ENCODE measurements at regions not wholly inside any gene's neighbourhood (a gene's known extent, or its start where the extent isn't known, plus 50 kb on each side); places are given as distances from the start of the nearest gene placed in this dataset.
"Not testable (repeated sequence)": the region's sequence is repeated elsewhere in the genome, so short reads cannot be mapped to it uniquely, and the experiment has no call there.

GRCh38 chr3:18086078-18086477, 339.1 kb downstream of the SATB1 start:
- no peak for DNase-seq (ENCODE audit: extremely low read depth in 1 of 2, low read depth in 1 of 2)

GRCh38 chr3:18085429-18085828, 339.7 kb downstream of the SATB1 start:
- DNase-seq (ENCODE audit: extremely low read depth in 1 of 2, low read depth in 1 of 2): no peak

DNA sequence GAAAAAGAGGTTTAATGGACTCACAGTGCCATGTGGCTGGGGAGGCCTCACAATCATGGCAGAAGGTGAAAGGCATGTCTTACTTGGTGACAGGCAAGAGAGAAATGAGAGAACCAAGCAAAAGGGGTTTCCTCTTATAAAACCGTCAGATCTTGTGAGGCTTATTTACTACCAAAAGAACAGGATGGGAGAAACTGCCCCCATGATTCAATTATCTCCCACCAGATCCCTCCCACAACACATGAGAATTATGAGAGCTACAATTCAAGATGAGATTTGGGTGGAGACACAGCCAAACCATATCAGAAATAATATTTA, 340.8 kb upstream of the TBC1D5 start:
- DNase-seq (ENCODE audit: extremely low read depth in 1 of 2, low read depth in 1 of 2): not testable (repeated sequence)

- no peak for DNase-seq (ENCODE audit: extremely low read depth in 1 of 2, low read depth in 1 of 2)
These were observed 340.3 kb upstream of the TBC1D5 start for GRCh38 chr3:18082551-18083272.

- DNase-seq (ENCODE audit: extremely low read depth in 1 of 2, low read depth in 1 of 2): no peak
These were observed 337.8 kb upstream of the TBC1D5 start for GRCh38 chr3:18080198-18080689.

- DNase-seq (ENCODE audit: extremely low read depth in 1 of 2, low read depth in 1 of 2): no peak
These were observed 337.3 kb upstream of the TBC1D5 start for GRCh38 chr3:18079739-18080138.

GRCh38 chr3:18079062-18079461, 336.6 kb upstream of the TBC1D5 start:
- no peak for DNase-seq (ENCODE audit: extremely low read depth in 1 of 2, low read depth in 1 of 2)

GRCh38 chr3:18077128-18077840, 334.9 kb upstream of the TBC1D5 start:
- no peak for DNase-seq (ENCODE audit: extremely low read depth in 1 of 2, low read depth in 1 of 2)

DNA sequence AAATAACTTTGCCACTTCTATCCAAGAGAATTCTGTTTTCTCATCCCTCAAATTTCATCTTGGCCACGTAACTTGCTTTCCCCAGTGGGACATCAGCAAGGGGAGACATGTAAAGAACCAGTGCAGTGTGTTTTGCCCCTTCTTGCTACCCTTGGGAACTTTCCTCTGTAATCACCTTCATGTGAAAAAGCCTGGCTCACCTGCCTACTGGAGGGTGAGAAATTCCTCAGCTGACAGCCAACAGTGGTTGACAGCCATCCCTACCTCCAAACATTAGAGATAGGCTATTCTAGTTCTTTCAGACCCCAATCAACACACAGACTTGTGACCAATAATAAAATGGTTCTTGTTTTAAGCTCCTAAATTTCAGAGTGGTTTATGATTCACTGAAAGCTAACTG, 333.9 kb upstream of the TBC1D5 start:
- no peak for DNase-seq (ENCODE audit: extremely low read depth in 1 of 2, low read depth in 1 of 2)

GRCh38 chr3:18075799-18076198, 333.4 kb upstream of the TBC1D5 start:
- no peak for DNase-seq (ENCODE audit: extremely low read depth in 1 of 2, low read depth in 1 of 2)

- DNase-seq (ENCODE audit: extremely low read depth in 1 of 2, low read depth in 1 of 2): no peak
These were observed 329.4 kb upstream of the TBC1D5 start for GRCh38 chr3:18071833-18072232.

- no peak for DNase-seq (ENCODE audit: extremely low read depth in 1 of 2, low read depth in 1 of 2)
These were observed 328.5 kb upstream of the TBC1D5 start for GRCh38 chr3:18070944-18071343.

DNA sequence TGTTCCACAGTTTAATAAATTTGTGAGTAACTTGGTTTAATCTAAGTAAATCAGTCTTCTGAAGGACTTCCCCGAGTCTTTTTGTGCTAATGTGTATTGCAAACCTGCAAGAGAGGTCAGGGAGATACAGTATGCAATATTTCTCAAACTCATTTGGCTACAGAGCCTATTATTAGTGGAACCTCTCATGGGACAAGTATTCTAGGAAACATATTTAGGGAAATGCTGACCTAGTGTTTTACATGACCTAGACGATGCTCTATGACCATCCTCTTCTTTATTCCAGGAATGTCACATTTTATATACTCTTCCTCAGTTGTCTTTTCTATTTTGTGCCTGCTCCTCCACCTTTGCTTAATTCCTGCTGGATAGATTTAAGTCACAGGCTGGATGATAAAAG, 327.8 kb upstream of the TBC1D5 start:
- no peak for DNase-seq (ENCODE audit: extremely low read depth in 1 of 2, low read depth in 1 of 2)

DNA sequence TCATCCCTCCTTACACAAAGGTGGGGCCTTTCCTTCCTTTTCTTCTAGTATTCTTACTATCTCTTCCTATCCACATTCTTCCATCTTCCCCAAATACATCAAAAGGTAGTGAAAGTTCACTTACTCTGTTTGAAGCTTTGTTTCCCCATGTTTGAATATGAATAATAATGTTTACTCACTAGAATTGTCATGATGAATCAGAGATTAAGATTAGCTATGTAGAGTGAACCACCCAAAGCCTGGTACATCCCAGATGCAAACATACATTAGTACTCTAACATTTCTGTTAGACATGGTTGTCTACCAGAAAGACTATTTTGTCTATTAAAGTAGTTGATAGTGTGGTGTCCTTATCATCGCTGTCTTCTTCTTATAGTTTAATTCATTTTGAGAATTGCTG, 327.1 kb upstream of the TBC1D5 start:
- DNase-seq (ENCODE audit: extremely low read depth in 1 of 2, low read depth in 1 of 2): no peak

DNA sequence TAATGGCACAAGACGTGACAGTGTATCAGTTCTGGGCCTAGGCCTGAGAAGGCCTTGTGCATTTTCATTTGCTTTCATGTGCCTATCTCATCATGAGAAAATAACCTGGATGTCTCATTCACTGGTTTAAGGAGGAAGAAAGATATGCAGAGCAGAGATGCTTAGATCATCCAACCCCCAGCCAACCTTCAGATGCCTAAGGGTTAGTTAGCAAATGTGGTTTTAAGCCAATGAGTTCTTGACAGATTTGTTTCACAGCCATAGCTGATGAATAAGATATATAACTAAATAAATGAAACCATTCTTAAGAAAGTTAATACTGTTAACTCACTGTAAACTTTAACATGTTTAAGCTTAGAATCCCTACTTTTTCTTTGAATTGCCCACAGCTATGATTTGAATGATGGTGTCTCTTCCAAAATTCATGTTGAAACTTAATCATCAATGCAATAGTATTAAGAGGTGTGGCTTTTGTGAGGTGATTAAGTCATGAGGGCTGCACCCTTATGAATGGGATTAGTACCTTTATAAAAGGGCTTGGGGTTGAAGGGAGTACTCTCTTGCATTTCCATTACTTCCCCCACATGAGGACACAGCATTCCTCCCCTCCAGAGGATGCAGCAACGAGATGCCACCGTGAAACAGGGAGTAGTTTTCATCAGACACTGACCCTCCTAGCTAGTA, 324.6 kb upstream of the TBC1D5 start:
- DNase-seq (ENCODE audit: extremely low read depth in 1 of 2, low read depth in 1 of 2): no peak

DNA sequence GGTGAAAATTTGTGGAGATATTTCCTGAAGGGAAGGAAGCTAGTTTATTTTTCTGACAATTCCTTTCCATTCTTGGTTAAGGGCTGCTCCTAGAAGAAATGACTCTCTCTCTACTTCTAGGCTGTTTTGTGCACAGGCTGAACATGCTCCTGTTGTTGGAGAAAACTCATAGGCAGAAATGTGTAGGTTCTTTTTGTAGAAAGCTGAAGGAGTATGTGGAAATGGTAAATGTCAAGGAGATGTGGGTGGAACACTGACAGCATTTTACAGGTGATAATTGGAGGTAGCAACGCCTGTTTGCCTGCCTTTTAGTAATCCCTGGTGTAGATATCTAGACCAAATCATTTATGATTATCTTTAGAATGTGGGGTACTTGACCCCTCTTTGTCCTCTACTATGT, 322.2 kb upstream of the TBC1D5 start:
- no peak for DNase-seq (ENCODE audit: extremely low read depth in 1 of 2, low read depth in 1 of 2)

GRCh38 chr3:18062657-18063025, 320.2 kb upstream of the TBC1D5 start:
- DNase-seq (ENCODE audit: extremely low read depth in 1 of 2, low read depth in 1 of 2): no peak

DNA sequence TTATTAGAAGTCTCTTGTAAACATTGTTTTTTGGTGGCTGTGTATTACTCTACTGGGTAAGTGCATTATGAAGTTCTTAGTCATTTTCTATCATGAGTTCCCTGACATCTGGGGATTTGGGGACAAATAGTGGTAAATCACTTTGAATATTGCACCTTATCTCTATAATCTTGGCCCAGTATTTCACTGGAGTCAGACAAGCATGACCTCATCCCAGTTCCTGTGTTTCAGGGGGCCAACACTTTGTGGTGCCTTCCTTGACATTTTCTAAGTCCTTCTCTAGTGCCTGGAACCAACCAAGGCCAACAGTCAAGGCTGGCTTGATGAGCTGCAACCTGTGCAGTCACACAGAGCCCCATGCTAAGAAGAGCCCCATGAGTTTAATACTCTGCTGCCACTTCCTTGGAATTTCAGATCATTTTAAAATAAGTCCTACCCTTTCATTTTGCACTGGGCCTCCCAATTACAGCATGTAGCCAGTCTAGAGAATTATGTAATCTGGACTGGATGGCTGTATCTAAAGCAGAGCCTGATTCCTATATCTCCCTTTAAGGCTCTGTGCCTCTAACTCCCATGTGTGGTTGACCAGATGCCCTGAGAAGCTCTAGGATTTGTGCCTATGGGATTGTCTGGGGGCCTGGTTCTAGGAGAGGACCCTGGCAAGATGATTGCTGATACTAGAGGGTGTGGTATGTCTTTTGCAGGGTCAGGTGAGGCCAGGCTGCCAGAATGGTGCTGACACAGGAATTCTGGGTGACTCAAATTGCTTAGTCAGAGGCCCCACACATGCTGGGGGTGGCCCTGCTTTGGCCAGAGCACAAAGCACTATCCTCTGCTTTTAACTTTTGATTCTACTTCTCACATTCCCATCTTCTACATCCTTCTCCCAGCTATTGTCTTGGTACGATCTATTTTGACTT, 319.6 kb upstream of the TBC1D5 start:
- no peak for DNase-seq (ENCODE audit: extremely low read depth in 1 of 2, low read depth in 1 of 2)

DNA sequence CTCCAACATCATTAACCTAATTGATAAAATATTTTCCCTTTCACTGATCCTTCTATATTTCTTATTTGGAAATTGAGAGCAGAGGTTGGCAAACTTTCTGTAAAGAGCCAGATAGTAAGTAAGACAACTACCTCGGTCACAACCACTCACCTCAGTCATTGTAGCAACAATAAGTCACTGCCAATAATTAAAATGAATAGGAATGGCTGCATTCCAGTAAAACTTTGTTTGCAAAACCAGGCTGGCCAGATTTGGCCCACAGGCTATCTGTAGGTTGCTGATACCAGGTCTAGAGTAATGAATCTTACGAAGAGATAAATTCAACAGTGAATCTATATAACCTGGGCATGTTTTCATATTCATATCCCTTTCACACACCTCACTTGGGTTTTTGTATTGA, 316.2 kb upstream of the TBC1D5 start:
- no peak for DNase-seq (ENCODE audit: extremely low read depth in 1 of 2, low read depth in 1 of 2)

DNA sequence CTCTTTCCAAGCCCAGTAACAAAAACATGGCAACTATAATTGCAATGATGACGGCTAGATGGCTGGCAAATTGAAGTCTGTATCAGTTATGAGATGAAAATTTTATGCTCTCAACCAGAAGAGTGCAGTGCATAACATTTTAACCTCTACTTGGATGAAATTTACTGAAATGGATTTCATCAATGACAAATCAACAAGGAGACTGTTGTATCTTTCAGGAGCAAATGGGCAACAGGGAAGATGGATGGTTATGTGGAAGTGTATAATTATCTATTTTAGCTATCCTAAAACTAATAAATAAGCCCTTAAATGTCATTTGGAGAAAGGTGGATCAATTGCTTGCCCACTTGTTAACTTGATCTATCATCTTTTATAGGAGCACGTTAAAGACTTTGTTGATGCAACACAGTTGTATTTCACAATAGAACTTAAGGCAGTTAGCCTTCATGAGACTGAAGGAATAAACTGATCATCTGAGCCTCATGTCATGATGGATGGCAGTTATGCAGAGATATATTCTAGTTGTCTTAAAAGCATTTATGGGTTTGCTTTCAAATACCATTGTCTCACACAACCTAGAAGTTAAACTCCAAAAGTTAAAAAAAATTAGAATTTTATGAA, 315.1 kb upstream of the TBC1D5 start:
- DNase-seq (ENCODE audit: extremely low read depth in 1 of 2, low read depth in 1 of 2): no peak

DNA sequence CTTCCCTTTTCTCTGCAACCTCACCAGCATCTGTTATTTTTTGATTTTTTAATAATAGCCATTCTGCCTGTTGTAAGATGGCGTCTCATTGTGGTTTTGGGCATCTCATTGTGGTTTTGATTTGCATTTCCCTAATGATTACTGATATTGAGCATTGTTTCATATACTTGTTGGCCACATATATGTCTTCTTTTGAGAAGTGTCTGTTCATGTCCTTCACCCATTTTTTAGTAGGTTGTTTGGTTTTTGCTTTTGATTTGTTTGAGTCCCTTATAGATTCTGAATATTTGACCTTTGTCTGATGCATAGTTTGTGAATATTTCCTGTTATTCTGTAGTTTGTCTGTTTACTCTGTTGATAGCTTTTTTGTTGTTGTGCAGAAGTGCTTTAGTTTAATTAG, 312.2 kb upstream of the TBC1D5 start:
- no peak for DNase-seq (ENCODE audit: extremely low read depth in 1 of 2, low read depth in 1 of 2)
